ENCODE measurements at regions not wholly inside any gene's neighbourhood (a gene's known extent, or its start where the extent isn't known, plus 50 kb on each side); places are given as distances from the start of the nearest gene placed in this dataset.

DNA sequence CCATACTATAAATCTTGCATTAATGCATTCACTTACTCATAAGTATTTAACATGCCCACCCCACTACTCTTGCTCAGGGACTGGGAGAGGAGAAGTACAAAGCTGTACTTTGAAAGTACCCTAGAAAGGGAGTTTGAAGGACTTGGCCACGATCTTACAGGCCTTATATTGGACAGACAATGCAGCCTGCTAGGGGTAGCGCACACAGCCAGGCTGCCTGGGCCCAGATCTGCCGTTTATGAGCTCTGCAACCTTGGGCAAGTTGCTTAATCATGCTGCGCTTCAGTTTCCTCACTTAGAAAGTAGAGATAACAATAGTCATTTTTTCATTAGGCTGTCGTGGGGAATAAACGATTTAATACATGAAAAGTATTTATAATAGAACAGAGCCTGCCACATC, 110.1 kb downstream of the CDC7 start:
- TF ChIP-seq RAD21 (IDR thresholded peaks at IDR 0.05; ENCODE audit: low read depth) (no peak), TCF12 (IDR thresholded peaks at IDR 0.05; ENCODE audit: low read depth) (no peak), EP300 (IDR thresholded peaks at IDR 0.05; ENCODE audit: borderline replicate concordance) (no peak), YY1 (IDR thresholded peaks at IDR 0.05; ENCODE audit: low read depth) (no peak), CREB1 (IDR thresholded peaks at IDR 0.05; ENCODE audit: low read depth) (no peak), FOXM1 (IDR thresholded peaks at IDR 0.05; ENCODE audit: borderline replicate concordance, low read depth) (no peak), TAF1 (IDR thresholded peaks at IDR 0.05; ENCODE audit: low read depth) (no peak), NFIC (IDR thresholded peaks at IDR 0.05) (no peak), CEBPB (IDR thresholded peaks at IDR 0.05) (no peak), TEAD4 (IDR thresholded peaks at IDR 0.05) (no peak), ZBTB7A (IDR thresholded peaks at IDR 0.05; ENCODE audit: low read depth) (no peak)
- TF ChIP-seq, protein P1, sequence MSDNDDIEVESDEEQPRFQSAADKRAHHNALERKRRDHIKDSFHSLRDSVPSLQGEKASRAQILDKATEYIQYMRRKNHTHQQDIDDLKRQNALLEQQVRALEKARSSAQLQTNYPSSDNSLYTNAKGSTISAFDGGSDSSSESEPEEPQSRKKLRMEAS (IDR thresholded peaks at IDR 0.05) = no peak
- TF ChIP-seq, protein P2, sequence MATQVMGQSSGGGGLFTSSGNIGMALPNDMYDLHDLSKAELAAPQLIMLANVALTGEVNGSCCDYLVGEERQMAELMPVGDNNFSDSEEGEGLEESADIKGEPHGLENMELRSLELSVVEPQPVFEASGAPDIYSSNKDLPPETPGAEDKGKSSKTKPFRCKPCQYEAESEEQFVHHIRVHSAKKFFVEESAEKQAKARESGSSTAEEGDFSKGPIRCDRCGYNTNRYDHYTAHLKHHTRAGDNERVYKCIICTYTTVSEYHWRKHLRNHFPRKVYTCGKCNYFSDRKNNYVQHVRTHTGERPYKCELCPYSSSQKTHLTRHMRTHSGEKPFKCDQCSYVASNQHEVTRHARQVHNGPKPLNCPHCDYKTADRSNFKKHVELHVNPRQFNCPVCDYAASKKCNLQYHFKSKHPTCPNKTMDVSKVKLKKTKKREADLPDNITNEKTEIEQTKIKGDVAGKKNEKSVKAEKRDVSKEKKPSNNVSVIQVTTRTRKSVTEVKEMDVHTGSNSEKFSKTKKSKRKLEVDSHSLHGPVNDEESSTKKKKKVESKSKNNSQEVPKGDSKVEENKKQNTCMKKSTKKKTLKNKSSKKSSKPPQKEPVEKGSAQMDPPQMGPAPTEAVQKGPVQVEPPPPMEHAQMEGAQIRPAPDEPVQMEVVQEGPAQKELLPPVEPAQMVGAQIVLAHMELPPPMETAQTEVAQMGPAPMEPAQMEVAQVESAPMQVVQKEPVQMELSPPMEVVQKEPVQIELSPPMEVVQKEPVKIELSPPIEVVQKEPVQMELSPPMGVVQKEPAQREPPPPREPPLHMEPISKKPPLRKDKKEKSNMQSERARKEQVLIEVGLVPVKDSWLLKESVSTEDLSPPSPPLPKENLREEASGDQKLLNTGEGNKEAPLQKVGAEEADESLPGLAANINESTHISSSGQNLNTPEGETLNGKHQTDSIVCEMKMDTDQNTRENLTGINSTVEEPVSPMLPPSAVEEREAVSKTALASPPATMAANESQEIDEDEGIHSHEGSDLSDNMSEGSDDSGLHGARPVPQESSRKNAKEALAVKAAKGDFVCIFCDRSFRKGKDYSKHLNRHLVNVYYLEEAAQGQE (IDR thresholded peaks at IDR 0.05; ENCODE audit: low read depth) = no peak
- TF ChIP-seq, protein P3, sequence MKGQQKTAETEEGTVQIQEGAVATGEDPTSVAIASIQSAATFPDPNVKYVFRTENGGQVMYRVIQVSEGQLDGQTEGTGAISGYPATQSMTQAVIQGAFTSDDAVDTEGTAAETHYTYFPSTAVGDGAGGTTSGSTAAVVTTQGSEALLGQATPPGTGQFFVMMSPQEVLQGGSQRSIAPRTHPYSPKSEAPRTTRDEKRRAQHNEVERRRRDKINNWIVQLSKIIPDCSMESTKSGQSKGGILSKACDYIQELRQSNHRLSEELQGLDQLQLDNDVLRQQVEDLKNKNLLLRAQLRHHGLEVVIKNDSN (IDR thresholded peaks at IDR 0.05) = no peak
